ENCODE measurements at regions not wholly inside any gene's neighbourhood (a gene's known extent, or its start where the extent isn't known, plus 50 kb on each side); places are given as distances from the start of the nearest gene placed in this dataset.
"Not testable (repeated sequence)": the region's sequence is repeated elsewhere in the genome, so short reads cannot be mapped to it uniquely, and the experiment has no call there.

DNA sequence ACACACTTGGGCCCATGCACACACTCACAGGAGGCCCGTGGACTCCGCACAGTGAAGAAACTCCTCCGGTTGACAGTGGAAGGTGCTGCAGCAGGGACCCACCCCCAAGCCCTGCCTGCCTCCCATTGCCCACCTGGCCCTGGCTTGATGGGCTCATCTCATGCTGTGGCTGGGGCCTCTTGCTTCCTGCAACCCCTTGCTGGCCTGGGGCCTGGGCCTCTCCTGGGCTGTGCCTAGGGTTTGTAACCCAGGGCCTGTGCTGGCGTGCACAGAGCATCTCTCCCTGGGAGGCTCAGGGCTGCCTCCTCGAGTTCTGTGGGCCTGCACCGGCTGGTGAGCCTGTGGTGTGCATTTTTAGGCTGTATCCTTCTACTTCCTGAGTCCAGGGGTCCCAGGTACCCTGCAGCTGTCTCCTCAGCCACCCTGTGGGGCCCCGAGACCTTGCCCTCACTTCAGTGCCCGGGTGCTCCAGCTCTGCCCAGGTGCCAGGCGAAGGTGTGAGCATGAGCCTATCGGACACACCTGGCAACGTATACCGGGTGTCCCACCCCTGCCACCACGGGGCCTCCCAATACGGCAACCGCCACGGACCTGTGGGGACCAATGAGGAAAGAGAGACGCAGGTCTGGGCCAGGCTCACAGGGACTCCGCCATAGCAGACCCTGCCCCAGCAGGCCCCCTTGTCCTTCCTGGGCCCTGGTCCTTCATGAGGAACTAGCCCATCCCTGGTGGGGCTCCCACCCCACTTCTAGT lies 158.3 kb upstream of the POTEB2 start:
- not testable (repeated sequence) for DNase-seq (ENCODE audit: low read depth)

DNA sequence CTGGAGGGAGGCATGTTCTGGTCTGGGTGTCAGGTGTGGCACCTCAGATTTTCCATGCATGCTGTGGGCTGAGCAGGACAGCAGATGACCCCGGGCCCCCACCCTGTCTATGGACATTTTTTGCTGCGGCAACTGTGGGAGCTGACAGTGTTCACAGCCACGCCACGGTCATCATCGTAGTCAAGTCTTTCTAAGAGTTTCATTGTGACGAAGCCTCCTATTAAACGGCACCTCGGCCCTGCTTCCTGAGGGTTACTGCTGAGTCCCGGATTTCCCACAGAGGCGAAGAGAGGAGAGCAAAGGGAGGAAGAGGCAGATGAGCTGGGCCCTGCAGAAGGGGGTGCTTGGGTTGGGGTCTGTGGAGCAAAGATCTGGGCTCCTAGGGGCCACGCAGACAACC lies 152.1 kb upstream of the POTEB2 start:
- not testable (repeated sequence) for DNase-seq (ENCODE audit: low read depth)

DNA sequence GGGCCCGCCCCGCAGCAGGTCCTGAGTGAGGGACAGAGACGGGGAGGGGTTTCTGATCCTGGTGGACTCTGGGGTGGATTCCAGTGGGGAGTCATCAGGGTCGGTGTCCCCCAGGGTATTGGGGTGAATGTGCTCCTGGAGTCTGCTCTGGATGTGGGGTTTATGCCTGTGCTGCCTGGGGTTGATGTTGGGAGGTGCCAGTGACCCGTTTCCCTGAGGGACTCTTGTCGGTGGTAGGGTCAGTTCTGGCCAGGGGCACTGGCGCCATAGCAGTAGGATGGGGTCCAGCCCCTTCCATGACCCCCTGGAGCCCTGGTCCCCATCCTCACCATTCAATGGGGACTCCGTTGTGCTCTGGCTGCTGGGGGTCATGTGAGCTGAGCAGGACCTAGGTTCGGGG lies 151.2 kb upstream of the POTEB2 start:
- DNase-seq (ENCODE audit: low read depth) = not testable (repeated sequence)

DNA sequence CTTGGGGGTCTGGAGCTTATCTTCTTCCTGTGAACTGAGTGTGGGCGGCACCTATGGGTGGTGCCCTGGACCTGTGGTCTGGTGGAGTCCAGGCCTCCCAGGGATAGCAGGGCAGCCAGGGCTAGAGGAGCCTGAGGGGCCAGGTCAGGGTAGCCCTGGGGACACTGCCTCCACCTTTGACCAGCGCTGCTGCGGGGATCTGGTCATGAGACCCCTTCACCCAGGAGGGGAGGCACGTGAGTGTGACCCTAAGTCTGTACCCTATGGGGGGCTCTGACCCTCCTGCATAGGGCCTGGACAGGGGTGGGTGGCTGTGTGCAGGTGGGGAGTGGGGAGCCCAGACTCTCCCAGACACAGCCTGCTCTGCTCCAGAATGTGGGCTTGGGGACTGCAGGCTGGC lies 150.5 kb upstream of the POTEB2 start:
- DNase-seq (ENCODE audit: low read depth) = not testable (repeated sequence)

DNA sequence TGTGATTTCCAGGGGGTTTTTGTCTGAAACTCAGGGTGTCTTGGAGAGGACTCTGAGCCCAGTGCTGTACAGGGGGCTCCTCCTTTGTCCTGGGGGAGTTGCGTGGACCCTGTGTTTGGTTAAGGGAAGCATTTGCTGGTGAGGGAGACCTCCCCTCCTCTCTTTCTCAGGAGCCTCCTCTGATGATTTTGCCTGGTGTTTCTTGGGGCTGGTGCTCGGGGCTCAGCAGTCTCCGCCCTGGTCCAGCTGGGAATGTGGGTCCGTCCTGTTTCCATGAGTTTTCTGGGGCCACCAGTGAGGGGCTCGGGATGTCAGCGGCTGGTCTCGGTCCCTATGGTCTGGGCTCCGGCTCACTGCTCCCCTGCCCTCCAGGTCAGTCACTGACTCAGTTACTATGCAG lies 149.1 kb upstream of the POTEB2 start:
- DNase-seq (ENCODE audit: low read depth) = not testable (repeated sequence)

DNA sequence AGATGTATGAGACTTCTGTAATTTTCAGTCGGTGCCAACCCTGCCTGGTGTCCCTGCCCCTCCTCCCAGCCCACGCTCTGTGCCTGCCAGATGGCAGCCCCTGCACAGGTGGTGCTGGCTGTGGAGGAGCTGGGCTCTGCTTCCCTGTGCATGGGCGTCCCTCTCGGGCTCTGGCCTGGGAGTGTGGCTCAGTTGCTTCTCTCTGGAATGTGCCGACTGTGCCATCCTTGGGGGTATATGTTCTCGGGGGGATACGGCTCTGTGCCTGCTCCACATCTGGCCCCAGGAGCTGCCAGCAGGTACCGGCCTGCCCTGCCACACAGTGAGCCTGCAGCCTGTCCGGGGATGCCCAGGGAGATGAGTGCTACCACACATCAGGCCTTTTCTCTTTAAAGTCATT lies 147.2 kb upstream of the POTEB2 start:
- not testable (repeated sequence) for DNase-seq (ENCODE audit: low read depth)

DNA sequence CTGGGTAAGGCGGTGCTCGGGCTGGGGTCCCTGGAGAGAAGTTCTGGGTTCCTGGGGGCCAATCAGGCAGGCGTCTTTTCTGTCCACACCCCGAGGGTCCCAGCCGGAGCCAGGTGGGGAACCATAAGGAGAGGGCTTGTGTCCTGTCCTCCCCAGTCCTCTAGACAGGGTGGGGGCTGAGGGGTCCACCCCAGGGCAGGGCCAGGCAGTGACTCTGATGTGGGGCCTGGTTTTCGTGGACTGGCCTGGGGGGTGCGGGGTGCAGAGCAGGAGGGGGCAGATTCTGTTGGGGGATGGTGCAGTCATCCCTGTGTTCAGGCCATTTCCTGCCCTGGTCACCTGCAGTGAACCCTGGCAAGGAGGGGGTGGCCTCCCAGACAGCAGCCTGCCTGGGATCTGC lies 143.5 kb upstream of the POTEB2 start:
- DNase-seq (ENCODE audit: low read depth) = not testable (repeated sequence)

DNA sequence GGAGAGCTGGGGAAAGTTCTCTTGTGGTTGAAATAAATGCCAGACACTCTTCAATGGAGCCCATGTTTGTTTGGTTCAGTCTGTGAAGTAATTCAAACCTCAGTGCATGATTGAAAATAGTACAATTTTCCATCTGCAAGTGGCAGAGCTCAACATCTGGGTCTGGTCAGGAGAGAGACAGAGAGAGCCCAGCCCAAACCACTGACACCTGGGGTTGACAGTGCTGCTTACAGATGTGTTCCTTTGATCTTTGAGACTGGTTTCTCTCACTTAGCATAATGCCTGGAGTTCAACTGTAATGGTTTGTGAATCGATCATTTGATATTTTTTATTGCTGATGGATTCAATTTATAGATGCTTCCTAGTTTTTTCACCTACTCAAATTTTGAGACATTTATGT lies 137.3 kb upstream of the POTEB2 start:
- not testable (repeated sequence) for DNase-seq (ENCODE audit: low read depth)

DNA sequence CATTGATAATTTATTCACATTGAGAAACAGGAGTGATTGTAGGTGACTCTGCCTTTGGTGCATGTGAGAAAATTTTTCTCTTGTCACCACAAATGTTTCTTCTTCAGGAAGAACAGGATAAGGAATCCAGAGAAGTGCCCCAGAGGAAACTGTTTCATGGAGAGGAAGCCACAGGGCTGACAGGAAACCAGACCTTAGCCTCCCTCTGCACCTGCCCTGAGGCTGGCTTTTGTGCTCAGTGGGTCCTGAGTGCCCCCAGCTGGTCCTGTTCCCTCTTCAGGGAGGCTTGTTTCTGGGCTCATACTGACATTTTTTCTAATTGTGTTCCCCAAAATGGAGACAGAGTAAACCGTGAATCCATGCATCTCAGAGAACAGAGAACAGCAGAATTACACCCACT lies 135.8 kb upstream of the POTEB2 start:
- DNase-seq (ENCODE audit: low read depth) = not testable (repeated sequence)

DNA sequence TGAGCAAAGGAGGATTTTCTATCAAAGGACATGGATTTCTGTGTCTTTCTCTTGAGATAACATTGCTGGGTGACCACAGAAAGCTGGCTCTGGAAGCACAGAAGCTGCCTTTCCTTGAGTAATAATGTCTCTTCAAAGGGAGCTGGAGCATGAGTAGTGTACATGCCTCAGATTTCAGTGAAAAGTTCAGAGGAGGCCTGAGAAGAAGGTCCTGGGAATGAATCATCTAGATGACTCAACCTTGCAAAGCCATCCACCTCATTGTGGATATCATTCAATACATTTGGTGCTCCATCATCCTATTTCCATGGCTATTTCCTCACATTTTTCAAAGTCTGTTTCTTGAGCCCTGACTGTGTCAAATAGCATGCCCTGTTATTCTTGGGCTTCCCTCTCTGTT lies 125.6 kb upstream of the POTEB2 start:
- DNase-seq (ENCODE audit: low read depth) = not testable (repeated sequence)

DNA sequence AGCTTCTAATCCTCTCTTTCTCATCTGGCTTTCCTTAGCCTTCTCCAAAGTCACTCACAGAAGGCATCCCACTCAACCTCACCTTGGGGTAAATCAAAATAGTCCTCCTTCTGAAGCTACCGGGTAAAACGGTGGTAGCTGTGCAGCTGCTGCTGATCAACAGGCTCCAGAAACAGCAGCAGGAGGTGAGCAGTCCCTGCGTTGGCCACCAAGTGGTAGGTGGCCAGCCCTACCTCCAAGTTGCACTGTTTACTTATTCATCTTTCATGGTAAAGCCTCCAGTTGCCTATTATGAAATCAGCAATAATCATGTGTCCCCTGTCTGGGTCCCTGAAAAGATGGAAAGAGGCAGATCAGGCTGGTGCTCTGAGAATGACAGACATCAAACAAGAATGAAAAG lies 125.1 kb upstream of the POTEB2 start:
- DNase-seq (ENCODE audit: low read depth) = not testable (repeated sequence)

DNA sequence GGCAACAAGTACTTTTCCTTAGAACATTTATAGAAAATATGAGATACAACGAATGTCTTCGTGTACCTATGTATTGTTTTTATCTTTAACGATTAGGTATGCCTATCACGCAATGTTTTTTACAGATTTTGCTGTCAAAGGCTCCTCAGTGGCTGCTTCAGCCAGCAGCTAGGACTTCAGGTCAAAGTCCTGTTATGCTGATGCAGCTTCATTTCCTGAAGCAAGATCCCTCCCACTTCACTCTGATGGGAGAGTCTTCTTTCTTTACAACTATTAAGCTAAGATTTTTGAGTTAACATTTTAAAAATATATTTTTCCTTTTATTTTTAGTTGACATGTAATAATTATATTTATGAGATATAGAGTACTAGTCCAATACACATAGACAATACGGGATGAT lies 120.7 kb upstream of the POTEB2 start:
- not testable (repeated sequence) for DNase-seq (ENCODE audit: low read depth)

DNA sequence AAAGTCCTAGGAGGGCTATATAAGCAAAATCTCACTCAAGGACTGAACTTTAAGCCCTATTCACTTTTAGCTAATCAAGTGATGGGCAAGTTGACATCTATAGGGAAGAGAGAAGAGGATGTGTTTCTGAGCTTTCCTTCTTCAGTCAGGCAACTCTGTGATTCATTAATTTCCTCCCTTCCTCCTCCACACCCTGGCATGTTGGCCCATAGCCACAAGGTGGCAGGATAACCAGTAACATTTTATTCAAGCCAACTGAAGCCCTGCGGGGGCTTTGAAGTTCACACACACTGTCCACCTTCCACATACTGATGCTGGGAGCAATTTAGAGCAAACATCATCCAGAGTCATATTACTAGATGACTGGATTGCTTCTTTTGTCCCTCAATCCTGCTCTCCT lies 111.9 kb upstream of the POTEB2 start:
- DNase-seq (ENCODE audit: low read depth) = not testable (repeated sequence)

DNA sequence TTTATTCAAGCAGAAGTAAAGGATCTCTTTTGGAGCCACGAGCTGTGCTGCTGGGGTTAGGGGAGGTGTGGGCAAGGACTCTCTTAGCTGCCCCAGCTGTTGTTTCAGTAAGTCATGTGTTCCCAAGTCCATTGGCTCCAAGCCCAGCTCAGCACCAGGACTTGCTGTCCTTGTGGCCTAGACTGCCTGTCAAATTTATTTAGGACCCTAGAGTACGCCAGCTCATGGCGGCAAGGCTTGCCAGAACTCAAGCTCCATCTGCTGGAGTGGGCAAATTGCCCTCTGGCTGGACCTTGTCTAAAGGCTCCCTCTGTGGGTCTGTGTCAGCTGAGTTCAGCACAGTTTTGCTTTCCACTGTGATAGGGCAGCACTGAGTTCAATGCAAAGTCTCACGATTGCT lies 106.6 kb upstream of the POTEB2 start:
- DNase-seq (ENCODE audit: low read depth) = not testable (repeated sequence)

DNA sequence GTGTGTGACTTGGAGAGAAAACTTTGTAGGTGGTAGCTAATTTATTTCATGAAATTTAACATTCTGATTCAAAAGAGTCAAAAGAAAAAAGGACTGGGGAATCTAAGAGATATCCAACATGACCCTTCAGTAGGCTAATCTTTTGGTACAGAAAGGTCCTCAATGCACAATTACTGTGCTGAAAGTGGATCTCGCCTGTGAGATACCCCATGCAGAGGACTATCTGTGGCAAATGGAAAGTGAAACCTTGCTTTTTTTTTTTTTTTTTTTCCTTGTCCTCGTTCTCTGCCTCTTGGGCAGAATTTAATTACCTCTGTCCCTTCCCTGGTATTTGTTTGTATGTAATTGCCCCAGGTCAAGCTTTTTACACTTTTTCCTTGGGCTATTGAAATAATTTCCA lies 93.2 kb upstream of the POTEB2 start:
- not testable (repeated sequence) for DNase-seq (ENCODE audit: low read depth)

DNA sequence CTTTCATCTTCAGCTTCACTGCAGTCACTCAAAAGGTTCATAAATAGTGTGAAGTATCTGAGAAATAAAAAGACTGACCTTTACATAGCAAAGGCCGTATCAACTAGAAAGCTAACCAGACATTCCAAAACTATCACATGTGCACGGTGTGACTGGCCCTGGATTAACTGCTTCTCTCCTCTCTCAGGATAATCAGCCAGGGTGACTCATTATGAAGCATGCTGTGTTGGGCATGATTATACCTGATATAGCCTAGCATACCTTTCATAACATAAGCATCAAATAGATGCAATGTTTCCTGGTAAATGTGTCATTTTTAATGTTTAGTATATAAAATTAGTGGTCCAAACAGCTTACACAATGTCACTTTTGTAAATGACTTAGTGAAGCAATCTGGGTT lies 63.2 kb upstream of the POTEB2 start:
- not testable (repeated sequence) for DNase-seq (ENCODE audit: low read depth)
